ENCODE measurements at regions not wholly inside any gene's neighbourhood (a gene's known extent, or its start where the extent isn't known, plus 50 kb on each side); places are given as distances from the start of the nearest gene placed in this dataset.

DNA sequence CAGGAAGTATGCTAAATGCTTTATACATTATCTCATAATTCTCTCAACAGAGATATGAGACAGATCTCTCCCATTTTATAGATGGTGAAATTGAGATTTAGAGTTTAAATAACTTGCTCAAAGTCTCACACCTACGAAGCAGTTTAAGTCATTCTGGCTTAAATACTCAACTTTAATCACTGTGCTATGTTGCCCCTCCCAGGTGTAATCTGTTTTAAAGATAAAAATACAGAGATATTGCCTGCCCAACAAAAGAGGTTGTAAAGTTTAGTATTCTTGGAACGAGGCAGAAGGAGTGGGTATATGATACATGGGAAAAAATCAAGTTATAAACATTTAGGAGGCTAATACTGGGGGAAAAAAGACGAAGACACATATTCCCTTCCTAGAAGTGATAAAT is 156.8 kb upstream of the LRIG3 start (continued):
- TF ChIP-seq HBP1 (CRISPR knock-in tag; IDR thresholded peaks at IDR 0.05; ENCODE audit: low read depth), result no peak
- TF ChIP-seq CCDC6 (CRISPR knock-in tag; IDR thresholded peaks at IDR 0.05), result no peak
- no peak for TF ChIP-seq RNF2 (conservative IDR thresholded peaks at IDR 0.05; ENCODE audit: low read depth)
- no peak for TF ChIP-seq ATF2 (CRISPR knock-in tag; IDR thresholded peaks at IDR 0.05)
- TF ChIP-seq ZNF24 (IDR thresholded peaks at IDR 0.05), result no peak

DNA sequence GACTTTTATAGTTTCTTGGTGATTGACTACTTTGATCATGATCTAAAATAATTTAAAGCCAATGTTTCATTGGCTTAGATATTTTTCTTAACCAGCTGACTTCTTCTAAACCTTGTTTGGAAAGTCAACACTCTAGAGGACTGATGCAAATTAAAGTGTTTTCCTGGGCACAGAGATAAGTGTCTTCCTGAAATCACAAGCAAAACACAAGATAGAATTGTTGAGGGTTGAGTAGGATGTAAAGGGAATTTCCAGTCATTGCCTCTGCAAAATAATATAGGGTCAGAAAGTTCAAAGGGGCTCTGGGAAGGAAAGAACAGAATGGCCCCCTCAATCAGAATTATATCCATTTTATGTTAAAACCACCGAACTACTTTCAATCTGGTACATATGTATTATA is 156.3 kb upstream of the LRIG3 start:
- Histone ChIP-seq H3K9ac (ENCODE audit: insufficient read depth, low read depth, low read length) (no peak overlapping the region), H2AFZ (ENCODE audit: low read length) (no peak overlapping the region), H3K4me3 (replicated peaks in 1 of 3; ENCODE audit: insufficient read depth in 1 of 3, low read depth in 2 of 3, low read length in 3 of 3) (no peak overlapping the region), H3K4me1 (ENCODE audit: insufficient read depth, low read length) (no peaks in the 10 kb centered on the region), H3K9me3 (ENCODE audit: low read length) (no peaks in the 10 kb centered on the region), H3K79me2 (ENCODE audit: insufficient read depth, low read length) (no peaks in the 10 kb centered on the region), H3K4me2 (ENCODE audit: low read depth, low read length) (no peak overlapping the region), H4K20me1 (ENCODE audit: insufficient read depth, low read length) (no peaks in the 10 kb centered on the region), H3K27me3 (ENCODE audit: control insufficient read depth in 1 of 2, insufficient read depth in 2 of 2, low read length in 2 of 2) (no peaks in the 10 kb centered on the region; a peak in 1 of 5 replicates), H3K27ac (ENCODE audit: extremely low read length, insufficient read depth, low read length) (no peak overlapping the region), H3K36me3 (replicated peaks in 1 of 2; ENCODE audit: control insufficient read depth in 1 of 2, insufficient read depth in 2 of 2, low read length in 2 of 2) (no peaks in the 10 kb centered on the region)
- CTCF ChIA-PET (ENCODE audit: low intra/inter-chr PET ratio, low total read pairs), result no interaction called here
- 5% methylated on average over 1 of the region's 1 CpG for WGBS (ENCODE audit: low lambda C conversion rate)
- POLR2A ChIA-PET, result no interaction called here
- no TSS peak for BruUV-seq (replicated peaks)
- DNase-seq (ENCODE audit: low spot score), result no peak
- intact Hi-C loops (cut with micrococcal nuclease; ENCODE audit: unreplicated experiment), result no loop called here
- in situ Hi-C loops (cut with HindIII; ENCODE audit: extremely low pct_ligation_motif_present, low pct_unique_long_range_greater_than_20kb), result no loop called here
- no peak for FAIRE-seq
- ATAC-seq, result no peak
- no peak for TF ChIP-seq CREBL2 (CRISPR knock-in tag; IDR thresholded peaks at IDR 0.05; ENCODE audit: borderline replicate concordance)
- TF ChIP-seq ELF3 (CRISPR knock-in tag; IDR thresholded peaks at IDR 0.05), result no peak
- no peak for TF ChIP-seq HCFC1 (IDR thresholded peaks at IDR 0.05; ENCODE audit: low read depth, low read length)
- TF ChIP-seq PAXIP1 (CRISPR knock-in tag; conservative IDR thresholded peaks at IDR 0.05), result no peak
- no peak for TF ChIP-seq ZNF335 (CRISPR knock-in tag; IDR thresholded peaks at IDR 0.05)
- TF ChIP-seq, protein P1, sequence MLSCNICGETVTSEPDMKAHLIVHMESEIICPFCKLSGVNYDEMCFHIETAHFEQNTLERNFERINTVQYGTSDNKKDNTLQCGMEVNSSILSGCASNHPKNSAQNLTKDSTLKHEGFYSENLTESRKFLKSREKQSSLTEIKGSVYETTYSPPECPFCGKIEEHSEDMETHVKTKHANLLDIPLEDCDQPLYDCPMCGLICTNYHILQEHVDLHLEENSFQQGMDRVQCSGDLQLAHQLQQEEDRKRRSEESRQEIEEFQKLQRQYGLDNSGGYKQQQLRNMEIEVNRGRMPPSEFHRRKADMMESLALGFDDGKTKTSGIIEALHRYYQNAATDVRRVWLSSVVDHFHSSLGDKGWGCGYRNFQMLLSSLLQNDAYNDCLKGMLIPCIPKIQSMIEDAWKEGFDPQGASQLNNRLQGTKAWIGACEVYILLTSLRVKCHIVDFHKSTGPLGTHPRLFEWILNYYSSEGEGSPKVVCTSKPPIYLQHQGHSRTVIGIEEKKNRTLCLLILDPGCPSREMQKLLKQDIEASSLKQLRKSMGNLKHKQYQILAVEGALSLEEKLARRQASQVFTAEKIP (CRISPR knock-in tag; IDR thresholded peaks at IDR 0.05; ENCODE audit: borderline replicate concordance), result no peak
- TF ChIP-seq, protein P2, sequence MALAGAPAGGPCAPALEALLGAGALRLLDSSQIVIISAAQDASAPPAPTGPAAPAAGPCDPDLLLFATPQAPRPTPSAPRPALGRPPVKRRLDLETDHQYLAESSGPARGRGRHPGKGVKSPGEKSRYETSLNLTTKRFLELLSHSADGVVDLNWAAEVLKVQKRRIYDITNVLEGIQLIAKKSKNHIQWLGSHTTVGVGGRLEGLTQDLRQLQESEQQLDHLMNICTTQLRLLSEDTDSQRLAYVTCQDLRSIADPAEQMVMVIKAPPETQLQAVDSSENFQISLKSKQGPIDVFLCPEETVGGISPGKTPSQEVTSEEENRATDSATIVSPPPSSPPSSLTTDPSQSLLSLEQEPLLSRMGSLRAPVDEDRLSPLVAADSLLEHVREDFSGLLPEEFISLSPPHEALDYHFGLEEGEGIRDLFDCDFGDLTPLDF (CRISPR knock-in tag; IDR thresholded peaks at IDR 0.05), result no peak
- no peak for TF ChIP-seq ZFP90 (CRISPR knock-in tag; IDR thresholded peaks at IDR 0.05; ENCODE audit: borderline replicate concordance)
- no peak for TF ChIP-seq ZNF747 (CRISPR knock-in tag; IDR thresholded peaks at IDR 0.05; ENCODE audit: borderline replicate concordance)

Data from HepG2 (cell line).